Loucy (cell line): ENCODE measurements at regions not wholly inside any gene's neighbourhood (a gene's known extent, or its start where the extent isn't known, plus 50 kb on each side); places are given as distances from the start of the nearest gene placed in this dataset.

Source experiments
- EZH2phosphoT487 ChIP-seq: fragments of 200-600 bp; IDR thresholded peaks from 2 replicates; pipeline ENCODE4 v1.6.1; 2018; ENCODE audit warnings: antibody characterized with exemption, mild to moderate bottlenecking, moderate library complexity, borderline replicate concordance
- TF ChIP-seq, protein P1 (sequence below): fragments of 200-600 bp; sonication (generic); conservative IDR thresholded peaks from 2 replicates; pipeline ENCODE4 v1.5.1; 2014; ENCODE audit warnings: mild to moderate bottlenecking, antibody characterized with exemption, low read length

DNA sequence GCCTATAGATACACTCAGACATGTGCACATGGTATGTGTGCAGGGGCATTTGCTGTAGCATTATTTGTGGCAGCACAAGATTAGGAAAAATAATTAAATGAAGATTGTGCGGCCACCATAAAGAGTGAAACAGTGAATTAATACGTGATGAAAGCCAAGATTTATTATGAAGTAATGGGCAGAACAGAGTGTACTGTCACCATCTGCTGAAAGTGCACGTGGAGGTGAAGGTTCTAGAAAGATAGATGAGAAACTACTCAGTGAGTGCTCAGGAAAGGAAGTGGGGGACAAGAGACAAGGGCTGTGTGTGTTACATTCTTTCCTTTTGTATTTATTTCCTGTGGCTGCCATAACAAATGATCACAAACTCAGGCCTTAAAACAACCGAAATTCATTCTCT lies 246.1 kb upstream of the ATP10A start:
- TF ChIP-seq, protein P1, sequence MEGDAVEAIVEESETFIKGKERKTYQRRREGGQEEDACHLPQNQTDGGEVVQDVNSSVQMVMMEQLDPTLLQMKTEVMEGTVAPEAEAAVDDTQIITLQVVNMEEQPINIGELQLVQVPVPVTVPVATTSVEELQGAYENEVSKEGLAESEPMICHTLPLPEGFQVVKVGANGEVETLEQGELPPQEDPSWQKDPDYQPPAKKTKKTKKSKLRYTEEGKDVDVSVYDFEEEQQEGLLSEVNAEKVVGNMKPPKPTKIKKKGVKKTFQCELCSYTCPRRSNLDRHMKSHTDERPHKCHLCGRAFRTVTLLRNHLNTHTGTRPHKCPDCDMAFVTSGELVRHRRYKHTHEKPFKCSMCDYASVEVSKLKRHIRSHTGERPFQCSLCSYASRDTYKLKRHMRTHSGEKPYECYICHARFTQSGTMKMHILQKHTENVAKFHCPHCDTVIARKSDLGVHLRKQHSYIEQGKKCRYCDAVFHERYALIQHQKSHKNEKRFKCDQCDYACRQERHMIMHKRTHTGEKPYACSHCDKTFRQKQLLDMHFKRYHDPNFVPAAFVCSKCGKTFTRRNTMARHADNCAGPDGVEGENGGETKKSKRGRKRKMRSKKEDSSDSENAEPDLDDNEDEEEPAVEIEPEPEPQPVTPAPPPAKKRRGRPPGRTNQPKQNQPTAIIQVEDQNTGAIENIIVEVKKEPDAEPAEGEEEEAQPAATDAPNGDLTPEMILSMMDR = no peak
- no peak for TF ChIP-seq EZH2phosphoT487
